ENCODE measurements at regions not wholly inside any gene's neighbourhood (a gene's known extent, or its start where the extent isn't known, plus 50 kb on each side); places are given as distances from the start of the nearest gene placed in this dataset.
A peak's percentile ranks its signal among the peaks of the same experiment; 100 is the strongest.

DNA sequence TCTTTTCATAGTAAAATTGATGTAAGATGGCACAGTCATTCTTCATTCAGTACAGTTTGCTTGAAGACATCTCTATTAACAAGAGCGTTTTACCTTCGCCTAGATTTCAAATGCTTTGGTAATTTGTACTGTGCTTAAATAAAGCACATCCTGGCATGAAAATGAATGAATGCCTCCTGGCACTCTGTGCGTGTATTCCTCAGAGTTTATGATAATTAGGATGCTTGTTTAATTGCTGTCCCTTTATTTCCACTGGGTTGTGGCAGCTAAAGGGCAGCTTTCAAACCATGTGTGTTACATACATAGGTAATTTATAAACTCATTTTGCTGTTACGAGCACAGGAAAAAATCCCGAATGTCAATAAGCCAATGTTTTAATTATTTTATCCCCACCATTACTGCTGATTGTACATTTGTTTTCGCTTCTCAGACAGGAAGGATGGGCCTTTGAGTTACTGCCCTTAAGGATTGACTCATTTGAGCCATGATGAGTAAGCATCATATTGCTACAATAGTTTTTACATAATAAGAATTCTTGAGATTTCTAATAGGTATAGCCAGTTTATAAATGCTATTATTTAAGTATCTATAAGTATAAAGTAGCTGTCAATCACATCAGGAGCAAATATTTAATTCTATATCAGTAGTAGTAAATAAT is 516.5 kb downstream of the XIRP2 start:
- H3K36me3 ChIP-seq (ENCODE audit: control insufficient read depth, insufficient read depth, low read length) = no peaks in the 10 kb centered on the region
- no peak overlapping the region for H3K4me3 ChIP-seq (ENCODE audit: low read depth, low read length)
- H3K9me3 ChIP-seq (ENCODE audit: control insufficient read depth, insufficient read depth, low read length) = no peaks in the 10 kb centered on the region
- WGBS (ENCODE audit: insufficient coverage) = 33% methylated on average over 1 of the region's 6 CpGs
- DNase-seq (ENCODE audit: low read depth in 4 of 6, low spot score in 6 of 6) = peak in 2 of 6 donors; percentile 63 to 79
- H3K4me1 ChIP-seq (ENCODE audit: control insufficient read depth, insufficient read depth, low read length) = no peaks in the 10 kb centered on the region
- no peaks in the 10 kb centered on the region for H3K27me3 ChIP-seq (ENCODE audit: control insufficient read depth, insufficient read depth, low read length)
- no peak overlapping the region for H3K27ac ChIP-seq (ENCODE audit: low read depth, low read length)

DNA sequence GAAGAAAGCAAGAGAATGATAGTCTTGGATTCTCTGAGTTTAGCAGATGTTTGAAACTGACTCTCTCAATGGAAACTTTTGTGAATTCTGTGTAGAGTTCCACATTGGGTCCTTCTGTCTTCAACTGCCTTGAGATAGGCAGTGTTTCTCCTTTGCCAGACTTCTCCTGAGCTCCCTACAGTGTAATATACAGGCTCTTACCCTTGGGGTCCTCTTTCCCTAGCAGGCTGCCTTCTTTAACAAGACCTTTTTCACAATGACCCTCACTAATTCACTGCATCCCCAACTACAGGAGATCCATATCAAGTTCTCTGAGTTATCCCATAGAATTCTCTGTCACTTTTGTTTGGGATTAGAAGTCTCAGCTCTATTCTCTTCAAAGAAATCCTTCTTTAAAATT is 513.0 kb downstream of the XIRP2 start:
- Histone ChIP-seq H3K36me3 (ENCODE audit: control insufficient read depth, insufficient read depth, low read length) (no peaks in the 10 kb centered on the region), H3K27ac (ENCODE audit: low read depth, low read length) (no peak overlapping the region), H3K4me3 (ENCODE audit: low read depth, low read length) (no peak overlapping the region), H3K4me1 (ENCODE audit: control insufficient read depth, insufficient read depth, low read length) (no peaks in the 10 kb centered on the region), H3K9me3 (ENCODE audit: control insufficient read depth, insufficient read depth, low read length) (no peaks in the 10 kb centered on the region), H3K27me3 (ENCODE audit: control insufficient read depth, insufficient read depth, low read length) (no peaks in the 10 kb centered on the region)
- no peak for DNase-seq (ENCODE audit: low read depth in 4 of 6, low spot score in 6 of 6)

DNA sequence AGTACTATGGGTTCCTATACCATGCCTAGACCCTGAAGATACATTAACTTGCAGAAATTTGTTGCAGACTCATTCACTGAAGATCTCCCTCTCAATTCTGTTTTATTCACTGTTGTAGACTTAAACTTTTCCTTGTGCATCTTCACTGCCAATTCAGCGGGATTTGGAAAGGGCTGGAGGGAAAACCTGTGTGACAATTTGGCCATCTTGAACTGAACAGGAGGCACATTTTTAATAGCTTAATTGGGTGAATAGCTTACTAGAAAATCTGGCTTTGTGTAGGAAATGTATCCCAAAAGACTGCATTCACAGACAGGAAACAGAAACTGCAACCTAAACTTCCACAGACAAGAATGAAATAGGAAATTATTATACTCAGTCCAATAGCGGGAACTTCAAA is 512.3 kb downstream of the XIRP2 start:
- Histone ChIP-seq H3K4me1 (ENCODE audit: control insufficient read depth, insufficient read depth, low read length) (no peaks in the 10 kb centered on the region), H3K27me3 (ENCODE audit: control insufficient read depth, insufficient read depth, low read length) (no peaks in the 10 kb centered on the region), H3K4me3 (ENCODE audit: low read depth, low read length) (no peak overlapping the region), H3K36me3 (ENCODE audit: control insufficient read depth, insufficient read depth, low read length) (no peaks in the 10 kb centered on the region), H3K27ac (ENCODE audit: low read depth, low read length) (no peak overlapping the region), H3K9me3 (ENCODE audit: control insufficient read depth, insufficient read depth, low read length) (no peaks in the 10 kb centered on the region)
- 78% methylated on average over 1 of the region's 2 CpGs for WGBS (ENCODE audit: insufficient coverage)
- peak in 2 of 6 donors; percentile 63 to 79 for DNase-seq (ENCODE audit: low read depth in 4 of 6, low spot score in 6 of 6)

DNA sequence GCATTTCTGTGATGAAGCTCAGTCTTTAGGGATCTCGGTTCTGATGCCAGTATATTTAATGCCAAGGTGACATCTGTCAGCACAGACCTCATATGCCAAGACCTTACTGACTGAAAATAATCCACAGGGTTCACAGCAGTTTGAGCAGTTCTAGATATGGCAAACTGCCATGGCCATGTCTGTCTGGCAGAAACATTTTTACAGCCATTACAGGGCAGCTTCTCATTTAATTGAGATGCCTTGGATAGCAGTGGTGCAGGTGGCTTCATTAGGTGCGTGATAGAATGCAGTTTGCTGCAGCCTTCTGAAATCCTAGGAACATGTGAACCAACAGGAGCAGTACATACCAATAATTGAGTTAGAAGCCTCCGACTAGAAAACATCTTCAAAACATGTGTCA is 510.6 kb downstream of the XIRP2 start:
- Histone ChIP-seq H3K9me3 (ENCODE audit: control insufficient read depth, insufficient read depth, low read length) (no peaks in the 10 kb centered on the region), H3K27me3 (ENCODE audit: control insufficient read depth, insufficient read depth, low read length) (no peaks in the 10 kb centered on the region), H3K4me1 (ENCODE audit: control insufficient read depth, insufficient read depth, low read length) (no peaks in the 10 kb centered on the region), H3K4me3 (ENCODE audit: low read depth, low read length) (no peak overlapping the region), H3K27ac (ENCODE audit: low read depth, low read length) (no peak overlapping the region), H3K36me3 (ENCODE audit: control insufficient read depth, insufficient read depth, low read length) (no peaks in the 10 kb centered on the region)
- WGBS (ENCODE audit: insufficient coverage) = 80% methylated on average over 1 of the region's 3 CpGs
- DNase-seq (ENCODE audit: low read depth in 4 of 6, low spot score in 6 of 6) = peak in 2 of 6 donors; percentile 52 to 81

DNA sequence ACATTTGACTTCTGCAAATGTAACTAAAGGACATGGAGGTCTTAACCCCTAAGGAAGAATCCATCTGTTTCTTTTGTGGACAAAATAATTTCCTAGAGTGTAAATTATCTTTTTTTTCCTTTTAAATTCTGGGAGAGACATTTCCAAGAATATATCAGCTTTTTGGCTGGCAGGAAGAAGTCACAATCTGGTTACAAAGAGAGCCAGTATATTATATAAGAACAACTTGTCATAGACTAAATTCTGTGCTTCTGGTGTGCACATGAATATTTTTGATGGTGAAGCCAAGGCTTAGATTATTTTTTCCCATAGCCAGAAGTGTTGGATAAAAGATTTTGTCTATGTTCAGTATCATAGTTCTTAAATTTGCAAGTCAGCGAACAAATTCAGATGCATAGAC is 500.6 kb downstream of the XIRP2 start:
- Histone ChIP-seq H3K27ac (ENCODE audit: low read depth, low read length) (no peak overlapping the region), H3K27me3 (ENCODE audit: control insufficient read depth, insufficient read depth, low read length) (no peaks in the 10 kb centered on the region), H3K4me3 (ENCODE audit: low read depth, low read length) (no peak overlapping the region), H3K9me3 (ENCODE audit: control insufficient read depth, insufficient read depth, low read length) (no peaks in the 10 kb centered on the region), H3K4me1 (ENCODE audit: control insufficient read depth, insufficient read depth, low read length) (no peaks in the 10 kb centered on the region), H3K36me3 (ENCODE audit: control insufficient read depth, insufficient read depth, low read length) (no peaks in the 10 kb centered on the region)
- DNase-seq (ENCODE audit: low read depth in 4 of 6, low spot score in 6 of 6) = peak in 1 of 6 donors; percentile 84
- no CpG with 5 or more reads among the region's 1 CpG for WGBS (ENCODE audit: insufficient coverage)

DNA sequence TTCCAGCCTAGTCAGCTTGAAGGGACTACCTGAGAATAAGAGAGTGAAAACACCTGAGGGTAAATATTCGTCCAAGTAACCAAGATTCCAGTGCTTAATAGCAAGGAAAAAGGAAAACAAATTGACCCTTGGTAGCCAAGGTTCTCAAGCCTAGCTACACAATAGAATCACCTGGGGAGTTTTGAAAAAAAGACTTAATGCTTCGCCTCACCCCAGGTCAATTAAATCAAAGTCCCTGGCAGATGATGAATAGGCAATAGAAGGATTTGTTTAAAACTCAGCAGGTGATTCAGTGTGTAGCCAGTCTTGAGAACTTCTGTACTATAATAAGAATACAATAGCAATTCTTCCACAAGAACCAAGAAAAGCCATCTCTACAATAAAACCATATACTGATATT is 500.2 kb downstream of the XIRP2 start:
- no CpG with 5 or more reads among the region's 2 CpGs for WGBS (ENCODE audit: insufficient coverage)

DNA sequence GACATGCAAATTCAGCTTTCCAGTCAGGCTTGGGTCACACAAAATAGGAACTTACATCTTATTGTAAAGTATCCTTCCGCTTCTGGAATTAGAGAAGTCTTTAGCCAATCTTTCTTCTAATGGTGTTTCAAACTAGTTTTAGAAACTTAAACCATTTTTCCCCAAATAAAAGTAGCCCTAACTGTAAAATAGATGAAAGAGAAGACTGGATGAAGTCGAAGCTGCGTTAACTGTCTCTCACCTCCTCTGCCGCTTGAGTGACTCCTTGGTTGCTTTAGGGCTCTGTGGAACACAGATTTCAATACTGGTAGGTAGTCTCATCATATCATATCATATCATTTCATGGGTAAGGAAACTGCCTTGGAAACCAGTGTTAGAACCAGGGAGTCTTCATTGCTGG is 498.4 kb downstream of the XIRP2 start:
- Histone ChIP-seq H3K36me3 (ENCODE audit: control insufficient read depth, insufficient read depth, low read length) (no peaks in the 10 kb centered on the region), H3K27ac (ENCODE audit: low read depth, low read length) (no peak overlapping the region), H3K9me3 (ENCODE audit: control insufficient read depth, insufficient read depth, low read length) (no peaks in the 10 kb centered on the region), H3K4me1 (ENCODE audit: control insufficient read depth, insufficient read depth, low read length) (no peaks in the 10 kb centered on the region), H3K4me3 (ENCODE audit: low read depth, low read length) (no peak overlapping the region), H3K27me3 (ENCODE audit: control insufficient read depth, insufficient read depth, low read length) (no peaks in the 10 kb centered on the region)
- no CpG with 5 or more reads among the region's 4 CpGs for WGBS (ENCODE audit: insufficient coverage)
- no peak for DNase-seq (ENCODE audit: low read depth in 4 of 6, low spot score in 6 of 6)

More for the DNA sequence above, 500.2 kb downstream of the XIRP2 start:
- no peak for DNase-seq (ENCODE audit: low read depth in 4 of 6, low spot score in 6 of 6)
- no peaks in the 10 kb centered on the region for H3K36me3 ChIP-seq (ENCODE audit: control insufficient read depth, insufficient read depth, low read length)
- no peak overlapping the region for H3K27ac ChIP-seq (ENCODE audit: low read depth, low read length)
- H3K4me3 ChIP-seq (ENCODE audit: low read depth, low read length) = no peak overlapping the region
- no peaks in the 10 kb centered on the region for H3K27me3 ChIP-seq (ENCODE audit: control insufficient read depth, insufficient read depth, low read length)
- no peaks in the 10 kb centered on the region for H3K9me3 ChIP-seq (ENCODE audit: control insufficient read depth, insufficient read depth, low read length)
- H3K4me1 ChIP-seq (ENCODE audit: control insufficient read depth, insufficient read depth, low read length) = no peaks in the 10 kb centered on the region

DNA sequence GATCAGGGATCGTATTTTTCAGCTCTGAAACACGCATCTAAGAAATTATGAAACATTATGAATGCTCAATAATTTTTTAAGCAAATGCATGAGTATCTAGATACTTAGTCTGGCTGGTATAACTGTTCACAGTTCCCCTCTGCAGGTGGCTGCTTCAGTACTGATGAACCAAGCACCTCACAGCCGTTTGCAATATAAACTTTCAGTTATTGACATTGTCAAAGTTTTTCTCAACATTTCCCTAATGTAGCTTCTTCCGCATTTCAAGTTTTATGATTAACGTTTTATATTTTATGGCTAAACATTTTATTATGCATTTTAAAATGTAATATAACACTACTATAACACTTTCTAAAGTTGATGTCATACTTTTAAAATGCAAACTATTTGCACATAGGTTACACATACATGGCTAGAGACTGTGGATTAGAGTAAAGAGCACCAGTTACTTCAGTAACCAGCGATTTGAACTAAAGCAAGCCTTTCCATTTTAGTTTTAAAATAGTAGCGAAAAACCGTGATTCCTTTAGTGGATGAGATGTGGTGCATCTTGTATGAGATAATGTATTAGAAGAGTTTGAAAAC is 495.4 kb downstream of the XIRP2 start:
- H3K4me3 ChIP-seq (ENCODE audit: low read depth, low read length) = no peak overlapping the region
- H3K27me3 ChIP-seq (ENCODE audit: control insufficient read depth, insufficient read depth, low read length) = no peaks in the 10 kb centered on the region
- no peaks in the 10 kb centered on the region for H3K36me3 ChIP-seq (ENCODE audit: control insufficient read depth, insufficient read depth, low read length)
- no peak overlapping the region for H3K27ac ChIP-seq (ENCODE audit: low read depth, low read length)
- DNase-seq (ENCODE audit: low read depth in 4 of 6, low spot score in 6 of 6) = no peak
- peaks cover 4% of the 10 kb centered on the region for H3K4me1 ChIP-seq (ENCODE audit: control insufficient read depth, insufficient read depth, low read length)
- 20% methylated on average over 1 of the region's 8 CpGs for WGBS (ENCODE audit: insufficient coverage)
- H3K9me3 ChIP-seq (ENCODE audit: control insufficient read depth, insufficient read depth, low read length) = no peaks in the 10 kb centered on the region

DNA sequence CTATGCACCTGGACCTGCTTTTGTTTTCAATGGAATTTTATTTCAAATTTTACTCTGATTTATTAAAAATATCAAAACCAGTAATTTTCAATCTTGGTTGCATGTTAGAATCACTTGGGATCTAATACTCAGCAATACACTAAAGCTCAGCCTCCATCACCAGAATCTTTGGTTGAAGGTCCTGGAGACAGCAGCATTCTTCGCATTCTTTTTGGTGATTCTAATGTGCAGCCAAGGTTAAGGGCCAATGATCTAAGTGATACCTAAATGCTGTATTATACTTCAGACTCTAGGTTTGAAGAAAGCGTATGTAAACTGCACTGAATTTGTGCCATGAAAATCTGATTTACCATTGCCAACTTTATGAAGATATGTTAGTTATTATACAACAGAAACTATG is 493.1 kb downstream of the XIRP2 start:
- H3K27ac ChIP-seq (ENCODE audit: low read depth, low read length) = no peak overlapping the region
- no CpG with 5 or more reads among the region's 2 CpGs for WGBS (ENCODE audit: insufficient coverage)
- no peaks in the 10 kb centered on the region for H3K27me3 ChIP-seq (ENCODE audit: control insufficient read depth, insufficient read depth, low read length)
- H3K36me3 ChIP-seq (ENCODE audit: control insufficient read depth, insufficient read depth, low read length) = no peaks in the 10 kb centered on the region
- DNase-seq (ENCODE audit: low read depth in 4 of 6, low spot score in 6 of 6) = no peak
- peaks cover 3% of the 10 kb centered on the region for H3K9me3 ChIP-seq (ENCODE audit: control insufficient read depth, insufficient read depth, low read length)
- H3K4me3 ChIP-seq (ENCODE audit: low read depth, low read length) = no peak overlapping the region
- peaks cover 4% of the 10 kb centered on the region for H3K4me1 ChIP-seq (ENCODE audit: control insufficient read depth, insufficient read depth, low read length)

DNA sequence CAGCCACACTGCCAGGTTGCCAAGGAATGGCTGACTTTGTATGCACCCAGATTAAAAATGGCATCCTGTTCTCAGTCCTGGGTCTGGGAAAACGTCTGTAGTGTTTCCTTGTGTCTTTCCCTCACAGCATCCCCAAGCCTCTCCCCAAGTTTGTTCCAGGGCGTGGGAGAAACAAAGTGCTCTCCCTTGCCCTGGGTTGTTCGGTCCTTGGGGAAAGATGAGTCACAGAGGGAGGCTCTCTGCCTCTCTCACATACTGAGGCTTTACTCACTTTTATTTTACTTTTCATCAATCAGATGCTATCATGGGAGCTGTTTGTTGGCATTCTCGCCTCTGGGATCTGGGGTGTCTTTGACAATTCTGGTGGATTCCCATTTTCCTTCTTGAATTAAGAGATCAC is 492.3 kb downstream of the XIRP2 start:
- WGBS (ENCODE audit: insufficient coverage) = no CpG with 5 or more reads among the region's 4 CpGs
- peaks cover 4% of the 10 kb centered on the region for H3K4me1 ChIP-seq (ENCODE audit: control insufficient read depth, insufficient read depth, low read length)
- H3K4me3 ChIP-seq (ENCODE audit: low read depth, low read length) = no peak overlapping the region
- H3K27ac ChIP-seq (ENCODE audit: low read depth, low read length) = no peak overlapping the region
- H3K9me3 ChIP-seq (ENCODE audit: control insufficient read depth, insufficient read depth, low read length) = peaks cover 3% of the 10 kb centered on the region
- no peaks in the 10 kb centered on the region for H3K36me3 ChIP-seq (ENCODE audit: control insufficient read depth, insufficient read depth, low read length)
- no peak for DNase-seq (ENCODE audit: low read depth in 4 of 6, low spot score in 6 of 6)
- H3K27me3 ChIP-seq (ENCODE audit: control insufficient read depth, insufficient read depth, low read length) = no peaks in the 10 kb centered on the region

Measured in spinal cord (tissue), 9 donors.